Ishikawa (cell line): ENCODE measurements at regions not wholly inside any gene's neighbourhood (a gene's known extent, or its start where the extent isn't known, plus 50 kb on each side); places are given as distances from the start of the nearest gene placed in this dataset.

ENCODE experiments used
- CEBPB ChIP-seq: IDR thresholded peaks from 2 replicates; pipeline ENCODE4 v1.6.1; 2012
- CREB1 ChIP-seq: IDR thresholded peaks from 2 replicates; pipeline ENCODE4 v1.6.1; 2012; ENCODE audit warnings: low read depth
- EGR1 ChIP-seq: IDR thresholded peaks from 2 replicates; pipeline ENCODE4 v1.6.1; 2012
- EP300 ChIP-seq: IDR thresholded peaks from 2 replicates; pipeline ENCODE4 v1.6.1; 2012; ENCODE audit warnings: borderline replicate concordance
- FOXM1 ChIP-seq: IDR thresholded peaks from 2 replicates; pipeline ENCODE4 v1.6.1; 2012; ENCODE audit warnings: low read depth, borderline replicate concordance
- NFIC ChIP-seq: IDR thresholded peaks from 2 replicates; pipeline ENCODE4 v1.6.1; 2012
- RAD21 ChIP-seq: IDR thresholded peaks from 2 replicates; pipeline ENCODE4 v1.6.1; 2012; ENCODE audit warnings: low read depth
- TAF1 ChIP-seq: IDR thresholded peaks from 2 replicates; pipeline ENCODE4 v1.6.1; 2012; ENCODE audit warnings: low read depth, mild to moderate bottlenecking
- TCF12 ChIP-seq: IDR thresholded peaks from 2 replicates; pipeline ENCODE4 v1.6.1; 2012; ENCODE audit warnings: low read depth
- TEAD4 ChIP-seq: IDR thresholded peaks from 2 replicates; pipeline ENCODE4 v1.6.1; 2012
- YY1 ChIP-seq: IDR thresholded peaks from 2 replicates; pipeline ENCODE4 v1.6.1; 2012; ENCODE audit warnings: low read depth
- ZBTB7A ChIP-seq: IDR thresholded peaks from 2 replicates; pipeline ENCODE4 v1.6.1; 2012; ENCODE audit warnings: low read depth
- TF ChIP-seq, protein P1 (sequence below): IDR thresholded peaks from 2 replicates; pipeline ENCODE4 v1.6.1; 2012; ENCODE audit warnings: low read depth, mild to moderate bottlenecking
- TF ChIP-seq, protein P2 (sequence below): IDR thresholded peaks from 2 replicates; pipeline ENCODE4 v1.6.1; 2012
- TF ChIP-seq, protein P3 (sequence below): IDR thresholded peaks from 2 replicates; pipeline ENCODE4 v1.6.1; 2012

DNA sequence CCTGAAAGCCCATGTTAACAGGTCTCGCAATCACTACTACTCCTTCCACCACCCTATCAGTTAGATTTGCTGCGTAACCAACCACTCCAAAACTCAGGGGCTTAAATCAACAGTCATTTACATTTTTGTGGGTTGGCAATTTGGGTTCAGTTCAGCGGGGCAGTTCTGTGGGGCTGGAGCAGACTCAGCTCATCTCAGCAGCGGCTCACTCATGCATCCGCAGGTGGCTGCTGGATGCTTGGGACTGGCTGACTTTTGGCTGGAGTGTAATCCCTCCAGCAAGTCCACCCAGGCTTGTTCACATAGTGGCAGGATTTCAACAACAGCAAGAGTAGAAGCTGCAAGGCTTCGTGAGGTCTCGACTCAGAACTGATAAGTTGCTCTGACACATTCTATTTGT, 79.2 kb downstream of the NEUROD6 start:
- TF ChIP-seq CEBPB: no peak
- TF ChIP-seq CREB1: no peak
- no peak for TF ChIP-seq TAF1
- no peak for TF ChIP-seq NFIC
- TF ChIP-seq, protein P1, sequence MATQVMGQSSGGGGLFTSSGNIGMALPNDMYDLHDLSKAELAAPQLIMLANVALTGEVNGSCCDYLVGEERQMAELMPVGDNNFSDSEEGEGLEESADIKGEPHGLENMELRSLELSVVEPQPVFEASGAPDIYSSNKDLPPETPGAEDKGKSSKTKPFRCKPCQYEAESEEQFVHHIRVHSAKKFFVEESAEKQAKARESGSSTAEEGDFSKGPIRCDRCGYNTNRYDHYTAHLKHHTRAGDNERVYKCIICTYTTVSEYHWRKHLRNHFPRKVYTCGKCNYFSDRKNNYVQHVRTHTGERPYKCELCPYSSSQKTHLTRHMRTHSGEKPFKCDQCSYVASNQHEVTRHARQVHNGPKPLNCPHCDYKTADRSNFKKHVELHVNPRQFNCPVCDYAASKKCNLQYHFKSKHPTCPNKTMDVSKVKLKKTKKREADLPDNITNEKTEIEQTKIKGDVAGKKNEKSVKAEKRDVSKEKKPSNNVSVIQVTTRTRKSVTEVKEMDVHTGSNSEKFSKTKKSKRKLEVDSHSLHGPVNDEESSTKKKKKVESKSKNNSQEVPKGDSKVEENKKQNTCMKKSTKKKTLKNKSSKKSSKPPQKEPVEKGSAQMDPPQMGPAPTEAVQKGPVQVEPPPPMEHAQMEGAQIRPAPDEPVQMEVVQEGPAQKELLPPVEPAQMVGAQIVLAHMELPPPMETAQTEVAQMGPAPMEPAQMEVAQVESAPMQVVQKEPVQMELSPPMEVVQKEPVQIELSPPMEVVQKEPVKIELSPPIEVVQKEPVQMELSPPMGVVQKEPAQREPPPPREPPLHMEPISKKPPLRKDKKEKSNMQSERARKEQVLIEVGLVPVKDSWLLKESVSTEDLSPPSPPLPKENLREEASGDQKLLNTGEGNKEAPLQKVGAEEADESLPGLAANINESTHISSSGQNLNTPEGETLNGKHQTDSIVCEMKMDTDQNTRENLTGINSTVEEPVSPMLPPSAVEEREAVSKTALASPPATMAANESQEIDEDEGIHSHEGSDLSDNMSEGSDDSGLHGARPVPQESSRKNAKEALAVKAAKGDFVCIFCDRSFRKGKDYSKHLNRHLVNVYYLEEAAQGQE: no peak
- TF ChIP-seq FOXM1: no peak
- no peak for TF ChIP-seq EP300
- TF ChIP-seq RAD21: no peak
- TF ChIP-seq TCF12: no peak
- TF ChIP-seq, protein P2, sequence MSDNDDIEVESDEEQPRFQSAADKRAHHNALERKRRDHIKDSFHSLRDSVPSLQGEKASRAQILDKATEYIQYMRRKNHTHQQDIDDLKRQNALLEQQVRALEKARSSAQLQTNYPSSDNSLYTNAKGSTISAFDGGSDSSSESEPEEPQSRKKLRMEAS: no peak
- TF ChIP-seq, protein P3, sequence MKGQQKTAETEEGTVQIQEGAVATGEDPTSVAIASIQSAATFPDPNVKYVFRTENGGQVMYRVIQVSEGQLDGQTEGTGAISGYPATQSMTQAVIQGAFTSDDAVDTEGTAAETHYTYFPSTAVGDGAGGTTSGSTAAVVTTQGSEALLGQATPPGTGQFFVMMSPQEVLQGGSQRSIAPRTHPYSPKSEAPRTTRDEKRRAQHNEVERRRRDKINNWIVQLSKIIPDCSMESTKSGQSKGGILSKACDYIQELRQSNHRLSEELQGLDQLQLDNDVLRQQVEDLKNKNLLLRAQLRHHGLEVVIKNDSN: no peak
- TF ChIP-seq YY1: no peak
- no peak for TF ChIP-seq TEAD4
- TF ChIP-seq ZBTB7A: no peak
- no peak for TF ChIP-seq EGR1

DNA sequence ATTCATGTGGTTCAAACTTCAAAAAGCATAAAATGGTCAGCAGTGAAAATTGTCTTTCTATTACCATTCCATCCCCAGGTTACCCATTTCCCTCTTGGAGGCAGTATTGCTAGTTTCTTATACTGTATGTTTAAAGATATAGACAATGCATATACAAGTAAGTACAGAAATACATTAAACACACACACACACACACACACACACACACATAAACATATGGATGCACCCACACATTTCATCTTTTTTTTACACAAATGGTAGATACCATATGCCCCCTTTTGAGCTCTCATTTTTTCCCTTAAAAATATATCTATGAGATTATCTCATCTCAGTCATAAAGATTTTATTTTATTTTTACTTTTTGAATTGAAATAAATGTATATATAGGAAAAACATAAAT, 79.7 kb downstream of the NEUROD6 start:
- TF ChIP-seq RAD21 (no peak), NFIC (no peak), TEAD4 (no peak), FOXM1 (no peak), TAF1 (no peak), CEBPB (no peak), EP300 (no peak), CREB1 (no peak), ZBTB7A (no peak), TCF12 (no peak), YY1 (no peak), EGR1 (no peak)
- TF ChIP-seq, protein P1: no peak
- TF ChIP-seq, protein P2: no peak
- TF ChIP-seq, protein P3: no peak

DNA sequence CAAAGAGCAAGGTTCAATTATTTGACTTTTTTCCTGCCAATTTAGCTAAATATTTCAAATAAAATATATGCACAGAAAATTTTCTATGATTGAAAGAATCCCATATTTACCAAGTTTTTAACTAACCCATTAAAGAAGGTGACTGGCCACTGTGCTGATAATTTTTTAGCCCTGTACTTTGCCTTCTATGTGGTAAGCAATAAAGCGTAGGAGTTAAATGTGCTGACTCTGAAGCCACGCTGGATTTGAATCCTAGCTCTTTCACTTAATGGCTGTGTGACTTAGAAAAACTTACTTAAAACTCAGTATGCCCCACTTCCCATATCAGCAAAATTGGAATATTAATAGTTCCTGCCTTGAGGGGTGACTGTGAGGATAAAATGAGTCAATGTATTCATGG, 82.1 kb downstream of the NEUROD6 start:
- TF ChIP-seq ZBTB7A (no peak), TAF1 (no peak), YY1 (no peak), NFIC (no peak), CREB1 (no peak), RAD21 (no peak), TCF12 (no peak), FOXM1 (no peak), EP300 (no peak), TEAD4 (no peak), EGR1 (no peak), CEBPB (no peak)
- TF ChIP-seq, protein P1: no peak
- TF ChIP-seq, protein P3: no peak
- TF ChIP-seq, protein P2: no peak

DNA sequence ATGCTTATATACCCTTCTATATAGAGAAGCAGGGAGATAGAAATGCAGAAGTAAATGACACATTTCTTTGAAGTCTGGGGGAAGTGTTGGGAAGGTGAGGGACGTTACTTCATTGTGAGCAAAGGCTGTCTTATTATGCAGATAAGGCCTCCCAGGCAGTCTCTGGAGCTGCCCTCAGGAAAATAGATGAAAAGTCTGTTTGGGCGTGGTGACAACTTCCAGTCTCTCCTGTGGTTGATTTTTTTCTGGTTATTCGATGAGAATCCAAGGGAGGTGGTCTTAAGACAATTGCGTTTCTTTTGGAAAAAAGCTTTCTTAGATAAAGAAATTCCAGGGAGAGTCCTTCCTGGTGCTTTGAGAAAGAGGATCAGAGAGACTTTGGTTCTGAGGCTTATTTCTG, 84.0 kb downstream of the NEUROD6 start:
- TF ChIP-seq ZBTB7A: no peak
- TF ChIP-seq, protein P2: no peak
- TF ChIP-seq NFIC: no peak
- no peak for TF ChIP-seq TAF1
- no peak for TF ChIP-seq TCF12
- TF ChIP-seq YY1: no peak
- TF ChIP-seq, protein P3: no peak
- TF ChIP-seq CEBPB: no peak
- TF ChIP-seq CREB1: no peak
- no peak for TF ChIP-seq RAD21
- no peak for TF ChIP-seq FOXM1
